HL-60 (cell line): ENCODE measurements at regions not wholly inside any gene's neighbourhood (a gene's known extent, or its start where the extent isn't known, plus 50 kb on each side); places are given as distances from the start of the nearest gene placed in this dataset.

Experiments
- CTCF ChIP-seq: IDR thresholded peaks from one replicate; pipeline ENCODE4 v1.5.1; 2011; ENCODE audit warnings: low read length, control low read depth, inconsistent platforms; ENCODE audit not compliant: insufficient read depth
- GABPA ChIP-seq: IDR thresholded peaks from 2 replicates; pipeline ENCODE4 v1.6.1; 2012; ENCODE audit warnings: low read depth
- POLR2AphosphoS5 ChIP-seq: IDR thresholded peaks from 2 replicates; pipeline ENCODE4 v1.6.1; 2012; ENCODE audit warnings: low read depth
- REST ChIP-seq: IDR thresholded peaks from 2 replicates; pipeline ENCODE4 v1.6.1; 2012; ENCODE audit warnings: low read depth; ENCODE audit not compliant: insufficient replicate concordance

GRCh38 chr15:45794304-45794703, 159.5 kb downstream of the SQOR start:
- no peak for TF ChIP-seq CTCF
- TF ChIP-seq REST = no peak
- no peak for TF ChIP-seq GABPA
- TF ChIP-seq POLR2AphosphoS5 = no peak
